ENCODE measurements at regions not wholly inside any gene's neighbourhood (a gene's known extent, or its start where the extent isn't known, plus 50 kb on each side); places are given as distances from the start of the nearest gene placed in this dataset.

- no peak for DNase-seq
These were observed 260.1 kb upstream of the HABP2 start for GRCh38 chr10:113292743-113293142.

DNA sequence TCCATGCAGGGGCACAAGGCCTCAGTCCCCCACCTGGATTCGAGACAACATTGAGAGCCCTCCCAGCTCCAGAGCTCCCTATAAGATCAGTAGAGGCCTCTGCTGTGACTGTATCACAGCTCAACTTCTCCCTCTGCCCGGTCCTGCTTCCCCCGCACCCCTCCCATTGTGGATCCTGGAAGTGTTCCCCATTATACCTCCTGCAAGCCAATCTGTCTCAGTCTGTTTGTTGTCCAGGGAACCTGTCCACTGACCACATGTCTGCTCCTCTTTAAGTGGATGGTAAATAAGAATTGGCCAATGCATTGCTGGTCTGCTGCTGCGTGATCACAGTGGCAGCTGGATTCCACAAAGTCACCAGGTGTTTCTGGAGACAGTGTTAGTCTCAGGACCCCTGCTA, 259.7 kb upstream of the HABP2 start:
- DNase-seq = peak; percentile 67

DNA sequence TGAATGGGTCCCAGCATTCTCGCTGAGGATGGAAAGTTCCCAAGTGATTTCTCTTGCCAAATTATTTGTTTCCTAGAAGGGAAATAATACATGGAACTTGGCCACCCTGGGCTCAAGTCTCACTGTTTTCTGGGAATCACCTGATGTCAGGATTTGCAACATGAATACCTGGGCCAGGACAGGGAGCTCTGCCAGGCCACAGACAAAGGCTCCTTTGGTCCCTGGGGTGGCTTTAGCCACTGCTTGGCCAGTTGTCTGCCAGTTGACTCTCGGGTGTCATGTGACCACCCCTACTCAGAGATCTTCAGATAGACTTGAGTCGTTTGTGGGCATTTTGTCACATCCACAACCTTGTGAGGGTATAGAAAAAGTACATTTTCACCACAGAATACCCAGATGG, 258.0 kb upstream of the HABP2 start:
- no peak for DNase-seq

- DNase-seq = no peak
These were observed 255.6 kb upstream of the HABP2 start for GRCh38 chr10:113297226-113297625.

DNA sequence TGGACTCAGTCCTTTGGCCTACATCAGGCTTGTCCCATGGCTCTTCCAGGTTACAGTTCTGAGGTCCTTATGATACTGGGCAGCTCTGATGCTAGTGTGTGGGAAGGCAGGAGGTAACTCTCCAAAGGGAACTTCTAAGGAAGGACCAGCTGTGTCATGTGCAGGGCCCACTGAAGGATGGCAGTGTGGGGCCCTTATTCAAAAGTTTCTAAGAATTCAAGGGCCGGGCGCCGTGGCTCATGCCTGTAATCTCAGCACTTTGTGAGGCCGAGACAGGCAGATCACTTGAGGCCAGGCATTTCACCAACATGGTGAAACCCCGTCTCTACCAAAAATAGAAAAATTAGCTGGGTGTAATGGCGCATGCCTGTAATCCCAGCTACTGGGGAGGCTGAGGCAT, 254.2 kb upstream of the HABP2 start:
- no peak for DNase-seq

- DNase-seq = no peak
These were observed 252.7 kb upstream of the HABP2 start for GRCh38 chr10:113300201-113300600.

GRCh38 chr10:113300617-113301016, 252.2 kb upstream of the HABP2 start:
- no peak for DNase-seq

GRCh38 chr10:113301342-113301984, 251.4 kb upstream of the HABP2 start:
- peak; percentile 11 for DNase-seq

DNA sequence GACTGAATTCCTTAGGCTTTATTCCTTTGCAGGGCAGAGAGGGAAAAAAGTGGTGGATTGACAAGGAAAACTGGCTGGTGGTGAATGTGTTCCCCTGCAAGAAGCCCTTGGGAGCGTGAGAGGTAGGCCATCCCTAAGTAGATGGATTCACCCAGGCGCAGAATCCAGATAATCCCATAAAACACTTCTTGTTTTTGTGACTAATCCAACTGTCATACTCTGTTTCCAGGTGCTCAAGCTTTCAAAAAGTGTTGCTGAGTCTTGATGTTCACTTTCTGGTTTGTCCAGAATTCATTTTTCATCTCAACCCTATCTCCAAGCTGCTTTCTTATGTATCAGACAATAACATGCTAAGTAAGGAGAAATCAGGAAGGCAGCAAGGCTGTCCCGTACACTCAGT, 250.8 kb upstream of the HABP2 start:
- no peak for DNase-seq

GRCh38 chr10:113303544-113304146, 249.2 kb upstream of the HABP2 start:
- DNase-seq = peak; percentile 8

DNA sequence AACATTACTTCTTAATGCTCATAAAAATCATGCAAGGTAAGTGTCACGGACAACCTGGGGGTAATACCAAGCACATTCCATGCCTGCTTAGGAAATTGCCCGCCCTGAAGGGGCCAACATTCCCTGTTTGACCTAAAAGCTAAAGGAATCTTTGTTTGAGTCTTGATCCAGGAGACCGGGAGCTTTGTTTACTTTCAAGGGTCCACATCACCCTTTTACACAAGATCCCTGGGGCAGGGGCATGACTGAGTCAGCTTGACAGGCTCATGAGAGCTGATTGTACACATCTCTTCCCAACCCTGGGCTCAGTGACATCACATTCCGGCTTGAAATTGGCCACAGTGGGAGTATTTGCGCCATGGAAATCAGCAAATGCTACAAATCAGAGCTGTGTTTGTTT, 248.1 kb upstream of the HABP2 start:
- no peak for DNase-seq

DNA sequence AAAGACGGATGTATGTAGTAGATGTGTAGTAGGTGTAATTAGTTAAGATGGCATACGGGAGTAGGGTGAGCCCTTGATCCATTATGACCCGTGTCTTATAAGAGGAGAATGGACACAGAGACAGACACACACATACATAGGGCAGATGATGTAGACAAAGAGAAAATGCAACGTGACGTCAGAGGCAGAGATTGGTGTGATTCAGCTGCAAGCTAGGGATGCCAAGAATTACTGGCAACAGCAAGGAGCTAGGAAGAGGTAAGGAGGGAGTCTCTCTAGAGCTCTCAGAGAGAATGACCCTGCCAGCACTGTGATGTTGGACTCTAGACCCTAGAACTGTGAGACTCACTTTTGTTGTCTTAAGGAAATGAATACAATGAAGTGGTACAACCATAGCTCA, 247.0 kb upstream of the HABP2 start:
- no peak for DNase-seq

DNA sequence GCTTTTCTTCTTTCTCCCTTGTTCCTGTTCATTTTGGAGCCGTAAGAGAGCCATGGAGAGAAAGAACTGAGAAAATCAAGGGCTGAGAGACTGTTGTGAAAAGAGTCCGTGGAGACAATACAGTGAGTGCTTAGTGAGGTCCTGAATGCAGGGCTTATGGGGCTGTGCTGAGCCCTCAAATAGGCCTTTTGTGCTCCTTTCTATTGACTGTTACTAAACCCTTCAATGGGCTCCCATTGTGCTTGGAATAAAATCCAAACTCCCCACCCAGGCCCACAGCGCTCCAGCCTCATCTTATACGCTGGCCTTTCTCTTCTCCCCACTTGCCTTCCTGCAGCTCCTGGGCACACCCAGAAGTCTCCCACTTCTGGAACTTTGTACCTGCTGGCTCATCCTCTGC, 243.1 kb upstream of the HABP2 start:
- no peak for DNase-seq

- DNase-seq = peak; percentile 33
These were observed 242.5 kb upstream of the HABP2 start for GRCh38 chr10:113310347-113310746.

- DNase-seq = peak; percentile 25
These were observed 239.7 kb upstream of the HABP2 start for GRCh38 chr10:113313048-113313602.

- DNase-seq = no peak
These were observed 239.1 kb upstream of the HABP2 start for GRCh38 chr10:113313722-113314121.

- no peak for DNase-seq
These were observed 236.3 kb upstream of the HABP2 start for GRCh38 chr10:113316506-113316905.

DNA sequence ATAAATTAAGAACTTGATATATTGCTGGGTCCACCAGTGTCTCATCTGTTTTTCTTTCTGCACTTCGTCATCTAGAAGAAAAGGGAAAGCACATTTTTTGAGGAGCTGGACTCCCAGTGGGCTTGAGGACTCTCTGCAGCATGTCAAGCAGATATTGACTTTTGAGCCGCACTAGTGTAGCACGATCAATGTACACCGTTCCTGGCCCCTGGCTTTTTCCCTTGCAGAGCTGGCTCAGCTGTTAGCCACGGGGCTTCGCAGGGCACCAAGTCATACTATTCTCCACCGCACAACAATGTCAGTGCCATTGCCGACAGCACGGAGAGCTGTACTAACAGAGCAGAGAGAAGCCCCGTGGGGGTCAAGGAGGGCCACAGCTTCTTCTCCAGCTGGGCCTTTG, 235.4 kb upstream of the HABP2 start:
- DNase-seq = no peak

DNA sequence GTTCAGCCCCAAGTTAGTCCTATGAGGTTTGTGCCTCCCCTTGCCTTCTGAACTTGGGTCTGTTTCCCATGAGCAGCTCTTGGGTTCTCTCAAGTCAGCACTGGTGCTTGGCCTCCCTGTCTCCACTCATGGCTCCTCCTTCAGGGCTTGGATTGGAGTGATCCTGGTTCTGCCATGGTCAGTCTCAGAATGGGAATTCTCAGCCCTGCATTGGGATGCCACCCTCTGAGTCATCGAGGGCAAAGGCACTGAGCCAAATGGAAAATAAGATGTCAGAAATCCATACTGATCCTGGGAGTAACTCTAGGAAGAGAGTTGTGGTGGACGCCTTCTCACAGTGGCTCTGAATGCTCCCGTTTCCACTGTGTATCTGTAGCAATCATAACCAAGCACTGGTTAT, 233.4 kb upstream of the HABP2 start:
- no peak for DNase-seq

DNA sequence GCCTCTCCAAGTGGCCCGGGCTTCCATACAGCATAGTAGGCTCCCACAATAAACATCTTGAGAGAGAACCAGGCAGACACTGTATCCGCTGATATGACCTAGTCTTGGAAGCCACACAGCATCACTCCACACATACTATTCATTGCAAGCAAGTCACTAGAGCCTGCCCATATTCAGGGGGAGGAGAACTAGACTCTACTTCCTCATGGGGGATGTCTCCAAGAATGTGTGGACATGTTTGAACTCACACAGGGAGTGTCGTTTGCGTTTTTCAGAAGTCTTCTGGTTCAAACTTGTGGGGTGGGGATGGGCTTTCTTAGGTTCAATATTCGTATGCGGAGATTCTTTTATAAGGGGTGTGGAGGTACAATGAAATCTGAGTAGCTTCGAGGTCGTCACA, 232.6 kb upstream of the HABP2 start:
- DNase-seq = no peak

DNA sequence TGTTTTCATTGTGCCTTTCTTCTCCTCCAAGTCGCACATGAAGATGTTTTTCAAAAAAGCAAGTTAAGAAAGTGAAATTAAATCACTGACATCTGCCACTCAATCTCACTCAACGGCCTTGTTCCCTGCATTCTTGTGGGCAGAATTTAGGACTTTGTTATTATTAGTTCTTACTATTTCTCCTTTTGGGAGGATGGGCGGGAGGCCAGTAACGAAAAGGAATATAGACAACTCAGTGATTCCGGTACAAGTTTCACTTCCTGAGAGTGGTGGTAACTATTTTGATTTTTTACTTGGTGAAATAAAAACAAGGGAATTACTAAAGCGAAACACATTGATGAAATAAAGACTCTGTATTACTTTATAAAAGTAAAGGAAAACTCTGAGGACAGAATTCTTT, 231.9 kb upstream of the HABP2 start:
- no peak for DNase-seq

- no peak for DNase-seq
These were observed 230.0 kb upstream of the HABP2 start for GRCh38 chr10:113322843-113323242.

DNA sequence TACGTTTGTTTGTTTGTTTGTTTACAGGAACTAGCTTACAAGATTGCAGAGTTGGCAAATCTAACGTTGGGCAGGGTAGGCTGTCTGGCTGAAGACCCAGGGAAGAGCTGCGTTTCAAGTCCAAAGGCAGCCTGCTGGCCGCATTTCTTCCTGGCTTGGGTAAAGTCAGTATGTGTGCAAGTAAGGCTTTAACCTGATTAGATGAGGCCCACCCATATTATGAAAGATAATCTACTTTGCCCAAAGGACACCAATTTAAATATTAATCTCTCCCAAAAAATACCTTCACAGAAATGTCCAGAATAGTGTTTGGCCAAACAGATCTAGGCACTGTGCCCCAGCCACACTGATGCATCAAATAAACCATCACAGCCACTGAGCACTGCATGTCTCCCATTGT, 228.9 kb upstream of the HABP2 start:
- DNase-seq = no peak

DNA sequence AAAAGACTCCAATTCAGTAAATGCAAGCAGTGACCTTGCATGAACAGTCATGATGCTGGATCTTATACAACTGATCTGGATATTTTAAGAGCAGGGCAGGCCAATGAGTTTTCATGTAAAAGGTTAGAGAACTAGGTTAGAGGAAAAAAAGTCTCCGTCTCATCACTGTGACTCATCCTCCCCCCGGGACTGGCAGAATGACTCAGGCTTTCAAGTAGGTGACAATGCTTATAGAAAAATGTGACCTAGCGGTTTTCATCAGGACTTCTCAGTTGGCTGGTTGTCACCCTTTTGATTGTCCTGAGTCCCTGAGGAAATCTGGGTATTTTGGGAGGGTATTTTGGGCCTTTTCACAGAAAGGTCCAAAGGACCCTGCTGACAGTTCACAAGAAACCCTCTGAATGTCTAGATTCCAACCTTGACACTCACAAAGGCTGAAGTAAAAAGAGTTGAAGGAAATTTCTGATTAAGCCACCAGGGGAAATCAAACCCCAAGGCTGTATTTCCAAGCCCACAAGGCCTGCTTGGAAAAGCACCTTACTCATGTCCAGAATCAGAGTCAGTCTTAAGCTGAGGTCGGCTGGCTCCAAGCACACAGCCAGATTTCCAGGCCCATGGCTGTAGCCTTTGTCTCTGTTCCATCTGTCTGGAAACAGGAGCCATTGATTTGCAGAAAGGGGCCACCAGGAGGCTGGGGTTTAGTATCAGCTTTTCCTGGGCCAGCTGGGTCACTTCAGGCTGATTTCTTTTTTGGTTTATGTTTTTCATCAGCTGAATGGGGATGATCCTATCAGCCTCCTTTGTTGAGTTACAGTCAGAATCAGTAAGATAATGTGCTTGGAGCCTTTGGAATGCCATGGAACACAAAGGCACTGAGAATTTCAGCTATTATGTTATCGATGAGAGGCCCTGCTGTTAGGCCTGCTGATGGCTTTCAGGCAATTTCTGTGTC, 226.4 kb upstream of the HABP2 start:
- peak; percentile 92 for DNase-seq
